ENCODE measurements at regions not wholly inside any gene's neighbourhood (a gene's known extent, or its start where the extent isn't known, plus 50 kb on each side); places are given as distances from the start of the nearest gene placed in this dataset.
"Not testable (repeated sequence)": the region's sequence is repeated elsewhere in the genome, so short reads cannot be mapped to it uniquely, and the experiment has no call there.

GRCh38 chr12:8390001-8390777, 65.6 kb upstream of the CLEC6A start:
- DNase-seq (ENCODE audit: low spot score): peak; percentile 6

- DNase-seq (ENCODE audit: low spot score): not testable (repeated sequence)
These were observed 59.3 kb upstream of the CLEC6A start for GRCh38 chr12:8396225-8397071.

- DNase-seq (ENCODE audit: low spot score): not testable (repeated sequence)
These were observed 58.4 kb upstream of the CLEC6A start for GRCh38 chr12:8397378-8397777.

DNA sequence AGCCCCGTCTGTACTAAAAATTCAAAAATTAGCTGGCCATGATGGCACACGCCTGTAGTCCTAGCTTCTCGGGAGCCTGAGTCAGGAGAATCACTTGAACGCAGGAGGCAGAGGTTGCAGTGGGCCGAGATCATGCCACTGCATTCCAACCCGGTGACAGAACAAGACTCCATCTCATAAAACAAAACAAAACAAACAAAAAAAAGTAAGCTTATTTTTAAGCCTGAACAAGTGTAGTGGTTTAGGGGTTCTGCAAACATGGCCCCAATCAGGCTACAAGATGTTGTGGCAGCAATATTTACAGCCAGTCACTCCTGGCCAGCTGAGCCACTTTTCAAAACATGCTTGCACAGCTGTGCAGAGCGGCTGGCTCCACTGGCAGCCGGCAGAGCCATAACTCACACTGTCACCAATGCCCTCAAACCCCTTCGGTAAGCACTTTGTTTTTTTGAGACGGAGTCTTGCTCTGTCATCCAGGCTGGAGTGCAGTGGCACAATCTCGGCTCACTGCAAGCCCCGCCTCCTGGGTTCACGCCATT, 56.2 kb upstream of the CLEC6A start:
- not testable (repeated sequence) for DNase-seq (ENCODE audit: low spot score)

GRCh38 chr12:8403834-8404233, 51.9 kb upstream of the CLEC6A start:
- not testable (repeated sequence) for DNase-seq (ENCODE audit: low spot score)

- DNase-seq (ENCODE audit: low spot score): not testable (repeated sequence)
These were observed 51.4 kb upstream of the CLEC6A start for GRCh38 chr12:8404341-8404740.
